ENCODE measurements at regions not wholly inside any gene's neighbourhood (a gene's known extent, or its start where the extent isn't known, plus 50 kb on each side); places are given as distances from the start of the nearest gene placed in this dataset.

- peaks cover 4% of the 10 kb centered on the region for H3K9me3 Mint-ChIP-seq
- no peaks in the 10 kb centered on the region for H3K4me1 Mint-ChIP-seq
- Histone ChIP-seq H4K20me1 (ENCODE audit: low read depth) (no peaks in the 10 kb centered on the region), H3K79me2 (ENCODE audit: low read depth) (no peaks in the 10 kb centered on the region), H3K9ac (no peak overlapping the region), H3F3A (ENCODE audit: low read depth) (no peaks in the 10 kb centered on the region), H3K36me3 (no peaks in the 10 kb centered on the region), H2AFZ (replicated peaks) (no peak overlapping the region), H3K9me3 (ENCODE audit: low read depth) (no peaks in the 10 kb centered on the region), H3K27me3 (no peaks in the 10 kb centered on the region), H3K4me2 (no peak overlapping the region), H3K4me3 (no peak overlapping the region), H3K27ac (no peak overlapping the region), H3K4me1 (no peaks in the 10 kb centered on the region)
- H3K4me3 Mint-ChIP-seq, result no peak overlapping the region
- no peaks in the 10 kb centered on the region for H3K36me3 Mint-ChIP-seq
- TF ChIP-seq EZH2 (IDR thresholded peaks at IDR 0.05) (no peak), EZH2phosphoT487 (IDR thresholded peaks at IDR 0.05) (no peak), CTCF (IDR thresholded peaks at IDR 0.05) (peak; percentile 58)
- H3K27me3 Mint-ChIP-seq (ENCODE audit: insufficient read depth, low read depth), result no peaks in the 10 kb centered on the region
- peak; percentile 42 for DNase-seq (ENCODE audit: low spot score)
- no peak overlapping the region for H3K27ac Mint-ChIP-seq
Observed at GRCh38 chr5:68661237-68661636, 432.6 kb upstream of the SLC30A5 start.

GRCh38 chr5:68662804-68663307, 431.0 kb upstream of the SLC30A5 start:
- Histone ChIP-seq H3K4me3 (no peak overlapping the region), H3K9me3 (ENCODE audit: low read depth) (no peaks in the 10 kb centered on the region), H3K27ac (no peak overlapping the region), H3K4me1 (no peaks in the 10 kb centered on the region), H3K27me3 (no peaks in the 10 kb centered on the region), H3K4me2 (no peak overlapping the region), H3F3A (ENCODE audit: low read depth) (no peaks in the 10 kb centered on the region), H2AFZ (replicated peaks) (no peak overlapping the region), H3K9ac (no peak overlapping the region), H3K79me2 (ENCODE audit: low read depth) (no peaks in the 10 kb centered on the region), H4K20me1 (ENCODE audit: low read depth) (no peaks in the 10 kb centered on the region), H3K36me3 (no peaks in the 10 kb centered on the region)
- H3K4me3 Mint-ChIP-seq, result no peak overlapping the region
- DNase-seq (ENCODE audit: low spot score), result no peak
- no peaks in the 10 kb centered on the region for H3K4me1 Mint-ChIP-seq
- H3K36me3 Mint-ChIP-seq, result no peaks in the 10 kb centered on the region
- no peak overlapping the region for H3K27ac Mint-ChIP-seq
- no peak for TF ChIP-seq EZH2 (IDR thresholded peaks at IDR 0.05)
- TF ChIP-seq EZH2phosphoT487 (IDR thresholded peaks at IDR 0.05), result no peak
- H3K27me3 Mint-ChIP-seq (ENCODE audit: insufficient read depth, low read depth), result no peaks in the 10 kb centered on the region
- peaks cover 4% of the 10 kb centered on the region for H3K9me3 Mint-ChIP-seq

GRCh38 chr5:68669864-68670575, 423.8 kb upstream of the SLC30A5 start:
- Mint-ChIP-seq H3K36me3 (no peaks in the 10 kb centered on the region), H3K9me3 (no peaks in the 10 kb centered on the region), H3K27me3 (ENCODE audit: insufficient read depth, low read depth) (peaks cover 6% of the 10 kb centered on the region), H3K4me1 (peaks cover 19% of the 10 kb centered on the region), H3K27ac (no peak overlapping the region), H3K4me3 (no peak overlapping the region)
- no peaks in the 10 kb centered on the region for H3K79me2 ChIP-seq (ENCODE audit: low read depth)
- no peaks in the 10 kb centered on the region for H3K4me1 ChIP-seq
- H3K9me3 ChIP-seq (ENCODE audit: low read depth), result no peaks in the 10 kb centered on the region
- no peak for DNase-seq (ENCODE audit: low spot score)
- no peaks in the 10 kb centered on the region for H3K27me3 ChIP-seq
- no peak overlapping the region for H3K4me3 ChIP-seq
- H4K20me1 ChIP-seq (ENCODE audit: low read depth), result no peaks in the 10 kb centered on the region
- H3K4me2 ChIP-seq, result no peak overlapping the region
- H3K36me3 ChIP-seq, result no peaks in the 10 kb centered on the region
- H3K9ac ChIP-seq, result no peak overlapping the region
- no peak overlapping the region for H2AFZ ChIP-seq (replicated peaks)
- TF ChIP-seq EZH2phosphoT487 (IDR thresholded peaks at IDR 0.05) (no peak), EZH2 (IDR thresholded peaks at IDR 0.05) (no peak), CTCF (IDR thresholded peaks at IDR 0.05) (no peak)
- no peaks in the 10 kb centered on the region for H3F3A ChIP-seq (ENCODE audit: low read depth)
- no peak overlapping the region for H3K27ac ChIP-seq

Measured in neural progenitor cell (in vitro differentiated cells).